ENCODE measurements at regions not wholly inside any gene's neighbourhood (a gene's known extent, or its start where the extent isn't known, plus 50 kb on each side); places are given as distances from the start of the nearest gene placed in this dataset.

- TF ChIP-seq REST (IDR thresholded peaks at IDR 0.05; ENCODE audit: borderline replicate concordance) (no peak), REST (CRISPR knock-in tag; IDR thresholded peaks at IDR 0.05; ENCODE audit: low read depth) (no peak), ZNF3 (CRISPR knock-in tag; IDR thresholded peaks at IDR 0.05) (no peak)
Observed at GRCh38 chr11:88433536-88434230, 96.1 kb upstream of the CTSC start (continued).
